ENCODE measurements at regions not wholly inside any gene's neighbourhood (a gene's known extent, or its start where the extent isn't known, plus 50 kb on each side); places are given as distances from the start of the nearest gene placed in this dataset.
"Not testable (repeated sequence)": the region's sequence is repeated elsewhere in the genome, so short reads cannot be mapped to it uniquely, and the experiment has no call there.

GRCh38 chr1:54474310-54475251 is 68.4 kb upstream of the SSBP3 start:
- no peak for DNase-seq

GRCh38 chr1:54471588-54471987 is 65.4 kb upstream of the SSBP3 start:
- DNase-seq: no peak

GRCh38 chr1:54469444-54469843 is 63.2 kb upstream of the SSBP3 start:
- DNase-seq: not testable (repeated sequence)

GRCh38 chr1:54468288-54469084 is 62.3 kb upstream of the SSBP3 start:
- DNase-seq: not testable (repeated sequence)

- DNase-seq: no peak
These were observed 59.2 kb upstream of the SSBP3 start for GRCh38 chr1:54465351-54465811.

GRCh38 chr1:54464477-54465146 is 58.4 kb upstream of the SSBP3 start:
- no peak for DNase-seq

- DNase-seq: no peak
These were observed 57.9 kb upstream of the SSBP3 start for GRCh38 chr1:54464031-54464476.

- no peak for DNase-seq
These were observed 57.3 kb upstream of the SSBP3 start for GRCh38 chr1:54463259-54464030.

GRCh38 chr1:54462597-54463258 is 56.5 kb upstream of the SSBP3 start:
- no peak for DNase-seq

GRCh38 chr1:54461731-54462596 is 55.8 kb upstream of the SSBP3 start:
- no peak for DNase-seq

GRCh38 chr1:54460861-54461387 is 54.7 kb upstream of the SSBP3 start:
- no peak for DNase-seq

- peak; percentile 26 for DNase-seq
These were observed 54.2 kb upstream of the SSBP3 start for GRCh38 chr1:54460351-54460750.

GRCh38 chr1:54459726-54460191 is 53.6 kb upstream of the SSBP3 start:
- DNase-seq: no peak

GRCh38 chr1:54459140-54459539 is 52.9 kb upstream of the SSBP3 start:
- DNase-seq: no peak

GRCh38 chr1:54456921-54457529 is 50.8 kb upstream of the SSBP3 start:
- DNase-seq: no peak

- no peak for DNase-seq
These were observed 50.2 kb upstream of the SSBP3 start for GRCh38 chr1:54456361-54456760.
